HCT116 (cell line): ENCODE measurements at regions not wholly inside any gene's neighbourhood (a gene's known extent, or its start where the extent isn't known, plus 50 kb on each side); places are given as distances from the start of the nearest gene placed in this dataset.

Source experiments
- ATAC-seq: fragments of 200-7000 bp; cut with Tn5 transposase; 2 replicates; pipeline ENCODE4 v1.9.1; 2020; ENCODE audit warnings: mild to moderate bottlenecking, moderate library complexity
- BruUV-seq: library from RNA; stranded (reverse); fragments of 400-500 nt; replicated peaks from 2 replicates; lab custom pipeline; 2021; lab: Mats Ljungman, UMichigan
- CTCF ChIA-PET: fragments of 300-600 bp; sonication (Branson Sonifier 250); formaldehyde crosslinking; loops from one replicate; lab custom pipeline; 2021; ENCODE audit warnings: antibody characterized with exemption; lab: Charles Lee
- POLR2A ChIA-PET: fragments of 300-600, 350-600 bp; sonication (Branson Sonifier 250); formaldehyde crosslinking; loops from one replicate; lab custom pipeline; 2021; ENCODE audit warnings: antibody characterized with exemption; lab: Charles Lee
- RAD21 ChIA-PET, 2 experiments: fragments of 300-600 bp; sonication (Branson Sonifier 250); formaldehyde crosslinking; loops; one replicate each; lab custom pipeline; 2023; ENCODE audit warnings: low total read pairs in 2 of 2; ENCODE audit not compliant: uncharacterized antibody in 2 of 2, unreplicated experiment in 2 of 2, low non-redundant PET in 1 of 2; lab: Charles Lee
- DNase-seq: peaks from one replicate; pipeline ENCODE4 v3.0.0-alpha.2; 2010; ENCODE audit warnings: low read depth, low spot score
- H2AFZ ChIP-seq: fragments of 200-600 bp; shearing (Covaris generic), sonication (generic); 2 replicates; pipeline ENCODE4 v1.6.1; 2017; ENCODE audit warnings: low read depth, mixed run types, mixed read lengths, antibody characterized with exemption, low read length; ENCODE audit not compliant: poor library complexity, severe bottlenecking
- H3K27ac ChIP-seq: 2 replicates; pipeline ENCODE4 v1.5.1; 2012; ENCODE audit warnings: low read depth, low read length
- H3K27me3 ChIP-seq: fragments of 200-600 bp; sonication (generic); 2 replicates; pipeline ENCODE4 v1.6.1; 2016; ENCODE audit warnings: mixed run types, low read length, mixed read lengths; ENCODE audit not compliant: insufficient read depth
- H3K36me3 ChIP-seq, 2 experiments: fragments of 200-500 bp in 1 of 2; fragments of 200-600 bp in 1 of 2; sonication (Bioruptor generic) in 1 of 2; sonication (generic) in 1 of 2; 2 replicates each; pipeline versions ENCODE4 v1.5.1 to v1.6.1; 2014 to 2016; ENCODE audit warnings: low read length in 2 of 2, inconsistent platforms in 1 of 2, mixed read lengths in 1 of 2, mixed run types in 1 of 2; ENCODE audit not compliant: insufficient read depth in 2 of 2, control insufficient read depth in 1 of 2
- H3K4me1 ChIP-seq, 2 experiments: fragments of 200-600 bp in 1 of 2; sonication (generic) in 1 of 2; 2 replicates each; pipeline versions ENCODE4 v1.5.1 to v1.6.1; 2012 to 2017; ENCODE audit warnings: low read length in 2 of 2, inconsistent platforms in 1 of 2, mild to moderate bottlenecking in 1 of 2, mixed read lengths in 1 of 2, mixed run types in 1 of 2, moderate library complexity in 1 of 2; ENCODE audit not compliant: insufficient read depth in 2 of 2, control insufficient read depth in 1 of 2
- H3K4me2 ChIP-seq: fragments of 200-600 bp; sonication (generic); 2 replicates; pipeline ENCODE4 v1.6.1; 2017; ENCODE audit warnings: mixed run types, low read length, mixed read lengths
- H3K4me3 ChIP-seq, 2 experiments: fragments of 200-600 bp in 1 of 2; sonication (generic) in 1 of 2; replicated peaks in 1 of 2; 2 replicates each; pipeline ENCODE4 v1.5.1; 2011 to 2016; ENCODE audit warnings: low read length in 2 of 2, control low read depth in 1 of 2, low read depth in 1 of 2, mild to moderate bottlenecking in 1 of 2, mixed read lengths in 1 of 2, mixed run types in 1 of 2
- H3K79me2 ChIP-seq: fragments of 200-600 bp; sonication (generic); 2 replicates; pipeline ENCODE4 v1.6.1; 2017; ENCODE audit warnings: mild to moderate bottlenecking, mixed run types, low read length, moderate library complexity, mixed read lengths; ENCODE audit not compliant: insufficient read depth
- H3K9ac ChIP-seq: fragments of 200-600 bp; sonication (generic); 2 replicates; pipeline ENCODE4 v1.6.1; 2016; ENCODE audit warnings: low read length, mixed read lengths
- H3K9me2 ChIP-seq: fragments of 200-600 bp; sonication (generic), shearing (Covaris generic); 2 replicates; pipeline ENCODE4 v1.6.1; 2017; ENCODE audit warnings: mixed run types, mild to moderate bottlenecking, moderate library complexity; ENCODE audit not compliant: insufficient read depth
- H3K9me3 ChIP-seq, 2 experiments: fragments of 200-500 bp in 1 of 2; fragments of 200-600 bp in 1 of 2; sonication (Bioruptor generic) in 1 of 2; sonication (generic) in 1 of 2; 2 replicates each; pipeline ENCODE4 v1.6.1; 2014 to 2017; ENCODE audit warnings: low read length in 2 of 2, mixed read lengths in 2 of 2, inconsistent platforms in 1 of 2, low read depth in 1 of 2, mild to moderate bottlenecking in 1 of 2, mixed run types in 1 of 2, moderate library complexity in 1 of 2; ENCODE audit not compliant: control insufficient read depth in 1 of 2, insufficient read depth in 1 of 2
- H4K20me1 ChIP-seq: fragments of 200-600 bp; sonication (generic), shearing (Covaris generic); 2 replicates; pipeline ENCODE4 v1.6.1; 2017; ENCODE audit warnings: mixed run types, mild to moderate bottlenecking, moderate library complexity; ENCODE audit not compliant: insufficient read depth
- CBX3 ChIP-seq: IDR thresholded peaks from 2 replicates; pipeline ENCODE4 v1.6.1; 2012; ENCODE audit warnings: low read depth
- EGR1 ChIP-seq: IDR thresholded peaks from 2 replicates; pipeline ENCODE4 v1.6.1; 2012; ENCODE audit warnings: low read depth
- ELF1 ChIP-seq: IDR thresholded peaks from 2 replicates; pipeline ENCODE4 v1.6.1; 2012; ENCODE audit warnings: low read depth, borderline replicate concordance
- EZH2 ChIP-seq: fragments of 200-600 bp; sonication (generic); IDR thresholded peaks from 2 replicates; pipeline ENCODE4 v1.6.1; 2017; ENCODE audit warnings: antibody characterized with exemption, mixed run types
- EZH2phosphoT487 ChIP-seq: fragments of 200-600 bp; IDR thresholded peaks from 2 replicates; pipeline ENCODE4 v1.6.1; 2018; ENCODE audit warnings: antibody characterized with exemption, borderline replicate concordance
- FOSL1 ChIP-seq: IDR thresholded peaks from 2 replicates; pipeline ENCODE4 v1.6.1; 2012; ENCODE audit warnings: low read depth
- JUND ChIP-seq: IDR thresholded peaks from 2 replicates; pipeline ENCODE4 v1.6.1; 2012
- POLR2A ChIP-seq: IDR thresholded peaks from 2 replicates; pipeline ENCODE4 v1.7.0; 2011; ENCODE audit warnings: borderline replicate concordance; ENCODE audit not compliant: insufficient read depth, insufficient read length; ENCODE audit errors: extremely low read depth
- POLR2AphosphoS5 ChIP-seq: IDR thresholded peaks from 2 replicates; pipeline ENCODE4 v1.6.1; 2011; ENCODE audit warnings: mild to moderate bottlenecking, low read depth, low read length, moderate library complexity
- RAD21 ChIP-seq: IDR thresholded peaks from 2 replicates; pipeline ENCODE4 v1.6.1; 2012; ENCODE audit warnings: low read depth, mild to moderate bottlenecking
- SP1 ChIP-seq: IDR thresholded peaks from 2 replicates; pipeline ENCODE4 v1.6.1; 2012; ENCODE audit warnings: low read depth
- SRF ChIP-seq: IDR thresholded peaks from 2 replicates; pipeline ENCODE4 v1.6.1; 2012; ENCODE audit warnings: low read depth
- TCF7L2 ChIP-seq: IDR thresholded peaks from 2 replicates; pipeline ENCODE4 v1.7.0; 2011; ENCODE audit warnings: borderline replicate concordance, inconsistent platforms; ENCODE audit not compliant: insufficient read depth, insufficient read length; ENCODE audit errors: extremely low read depth
- ZFX ChIP-seq: fragments of 450-650 bp; IDR thresholded peaks from 2 replicates; pipeline ENCODE4 v1.6.1; 2017
- intact Hi-C: fragments of 100-400 bp; cut with micrococcal nuclease; formaldehyde crosslinking; loops from 2 replicates; pipeline ENCODE4 v1.10.0; 2022
- TF ChIP-seq, protein P1 (sequence below): IDR thresholded peaks from 2 replicates; pipeline ENCODE4 v1.6.1; 2012; ENCODE audit warnings: low read depth
- TF ChIP-seq, protein P2 (sequence below), 3 experiments: fragments of 200-600 bp in 1 of 3; sonication (generic) in 1 of 3; IDR thresholded peaks in 2 of 3; conservative IDR thresholded peaks in 1 of 3; 2 replicates each; pipeline ENCODE4 v1.5.1; 2012 to 2017; ENCODE audit warnings: low read depth in 2 of 3, low read length in 2 of 3, antibody characterized with exemption in 1 of 3, borderline replicate concordance in 1 of 3, control low read depth in 1 of 3, mild to moderate bottlenecking in 1 of 3, mixed read lengths in 1 of 3, mixed run types in 1 of 3, moderate library complexity in 1 of 3; ENCODE audit not compliant: insufficient read depth in 1 of 3
- TF ChIP-seq, protein P3 (sequence below): IDR thresholded peaks from 2 replicates; pipeline ENCODE4 v1.6.1; 2012

DNA sequence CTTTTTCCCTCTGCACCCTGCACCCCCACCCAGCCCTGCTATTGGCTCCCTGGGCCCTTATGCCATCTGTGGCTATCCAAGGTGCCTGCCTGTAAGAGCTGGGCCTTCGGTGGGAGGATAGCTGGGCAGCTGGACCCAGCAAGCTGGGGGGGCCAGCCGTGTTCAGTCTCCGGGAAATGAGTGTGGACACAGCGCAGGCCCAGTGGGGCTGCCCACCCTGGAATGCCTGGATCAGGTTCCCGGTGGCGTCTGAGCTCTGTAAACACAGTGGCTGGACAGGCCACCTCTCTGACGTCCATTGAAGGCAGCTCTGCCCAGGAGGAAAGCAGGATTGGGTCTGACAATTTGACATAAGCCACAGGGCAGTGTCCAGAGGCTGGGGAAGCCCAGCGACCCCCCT, 127.8 kb downstream of the FOXD2 start:
- no peaks in the 10 kb centered on the region for H4K20me1 ChIP-seq
- intact Hi-C loops = no loop called here
- H3K9me3 ChIP-seq = no peaks in the 10 kb centered on the region
- no peaks in the 10 kb centered on the region for H3K79me2 ChIP-seq
- no peak overlapping the region for H3K27ac ChIP-seq
- ChIA-PET RAD21 (no interaction called here), POLR2A (no interaction called here), CTCF (interaction anchor here (1.3 kb wide), 1 partner anchor 128 kb away, joined by 7 read pairs; the partner anchor contains the start of gene FOXD2)
- no peak for DNase-seq
- H3K9me2 ChIP-seq = no peaks in the 10 kb centered on the region
- no peaks in the 10 kb centered on the region; the same call in 1 of the 2 replicates for H3K27me3 ChIP-seq
- H3K36me3 ChIP-seq = no peaks in the 10 kb centered on the region
- no peak overlapping the region for H3K4me3 ChIP-seq
- no peak overlapping the region for H3K9ac ChIP-seq
- H3K4me1 ChIP-seq = peaks cover 11 to 32% of the 10 kb centered on the region in 2 experiments; a peak in 3 of 4 replicates
- no peak for ATAC-seq
- no peak for TF ChIP-seq EZH2phosphoT487
- no peak for TF ChIP-seq ELF1
- TF ChIP-seq RAD21 = no peak
- TF ChIP-seq JUND = no peak
- no peak for TF ChIP-seq POLR2AphosphoS5
- TF ChIP-seq EZH2 = no peak
- TF ChIP-seq FOSL1 = no peak
- no peak for TF ChIP-seq SRF
- TF ChIP-seq, protein P1, sequence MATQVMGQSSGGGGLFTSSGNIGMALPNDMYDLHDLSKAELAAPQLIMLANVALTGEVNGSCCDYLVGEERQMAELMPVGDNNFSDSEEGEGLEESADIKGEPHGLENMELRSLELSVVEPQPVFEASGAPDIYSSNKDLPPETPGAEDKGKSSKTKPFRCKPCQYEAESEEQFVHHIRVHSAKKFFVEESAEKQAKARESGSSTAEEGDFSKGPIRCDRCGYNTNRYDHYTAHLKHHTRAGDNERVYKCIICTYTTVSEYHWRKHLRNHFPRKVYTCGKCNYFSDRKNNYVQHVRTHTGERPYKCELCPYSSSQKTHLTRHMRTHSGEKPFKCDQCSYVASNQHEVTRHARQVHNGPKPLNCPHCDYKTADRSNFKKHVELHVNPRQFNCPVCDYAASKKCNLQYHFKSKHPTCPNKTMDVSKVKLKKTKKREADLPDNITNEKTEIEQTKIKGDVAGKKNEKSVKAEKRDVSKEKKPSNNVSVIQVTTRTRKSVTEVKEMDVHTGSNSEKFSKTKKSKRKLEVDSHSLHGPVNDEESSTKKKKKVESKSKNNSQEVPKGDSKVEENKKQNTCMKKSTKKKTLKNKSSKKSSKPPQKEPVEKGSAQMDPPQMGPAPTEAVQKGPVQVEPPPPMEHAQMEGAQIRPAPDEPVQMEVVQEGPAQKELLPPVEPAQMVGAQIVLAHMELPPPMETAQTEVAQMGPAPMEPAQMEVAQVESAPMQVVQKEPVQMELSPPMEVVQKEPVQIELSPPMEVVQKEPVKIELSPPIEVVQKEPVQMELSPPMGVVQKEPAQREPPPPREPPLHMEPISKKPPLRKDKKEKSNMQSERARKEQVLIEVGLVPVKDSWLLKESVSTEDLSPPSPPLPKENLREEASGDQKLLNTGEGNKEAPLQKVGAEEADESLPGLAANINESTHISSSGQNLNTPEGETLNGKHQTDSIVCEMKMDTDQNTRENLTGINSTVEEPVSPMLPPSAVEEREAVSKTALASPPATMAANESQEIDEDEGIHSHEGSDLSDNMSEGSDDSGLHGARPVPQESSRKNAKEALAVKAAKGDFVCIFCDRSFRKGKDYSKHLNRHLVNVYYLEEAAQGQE = no peak
- TF ChIP-seq TCF7L2 = no peak
- TF ChIP-seq EGR1 = no peak
- TF ChIP-seq, protein P2, sequence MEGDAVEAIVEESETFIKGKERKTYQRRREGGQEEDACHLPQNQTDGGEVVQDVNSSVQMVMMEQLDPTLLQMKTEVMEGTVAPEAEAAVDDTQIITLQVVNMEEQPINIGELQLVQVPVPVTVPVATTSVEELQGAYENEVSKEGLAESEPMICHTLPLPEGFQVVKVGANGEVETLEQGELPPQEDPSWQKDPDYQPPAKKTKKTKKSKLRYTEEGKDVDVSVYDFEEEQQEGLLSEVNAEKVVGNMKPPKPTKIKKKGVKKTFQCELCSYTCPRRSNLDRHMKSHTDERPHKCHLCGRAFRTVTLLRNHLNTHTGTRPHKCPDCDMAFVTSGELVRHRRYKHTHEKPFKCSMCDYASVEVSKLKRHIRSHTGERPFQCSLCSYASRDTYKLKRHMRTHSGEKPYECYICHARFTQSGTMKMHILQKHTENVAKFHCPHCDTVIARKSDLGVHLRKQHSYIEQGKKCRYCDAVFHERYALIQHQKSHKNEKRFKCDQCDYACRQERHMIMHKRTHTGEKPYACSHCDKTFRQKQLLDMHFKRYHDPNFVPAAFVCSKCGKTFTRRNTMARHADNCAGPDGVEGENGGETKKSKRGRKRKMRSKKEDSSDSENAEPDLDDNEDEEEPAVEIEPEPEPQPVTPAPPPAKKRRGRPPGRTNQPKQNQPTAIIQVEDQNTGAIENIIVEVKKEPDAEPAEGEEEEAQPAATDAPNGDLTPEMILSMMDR (IDR thresholded peaks at IDR 0.05 in 2 of 3, conservative IDR thresholded peaks at IDR 0.05 in 1 of 3; ENCODE audit: borderline replicate concordance in 1 of 3, insufficient read depth in 1 of 3, low read depth in 2 of 3, low read length in 2 of 3) = no peak
- TF ChIP-seq POLR2A = no peak
- TF ChIP-seq ZFX = no peak
- TF ChIP-seq, protein P3, sequence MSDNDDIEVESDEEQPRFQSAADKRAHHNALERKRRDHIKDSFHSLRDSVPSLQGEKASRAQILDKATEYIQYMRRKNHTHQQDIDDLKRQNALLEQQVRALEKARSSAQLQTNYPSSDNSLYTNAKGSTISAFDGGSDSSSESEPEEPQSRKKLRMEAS = no peak
- no peak for TF ChIP-seq SP1
- no peak for TF ChIP-seq CBX3
- no peak overlapping the region for H2AFZ ChIP-seq
- H3K4me2 ChIP-seq = no peak overlapping the region
- BruUV-seq = no TSS peak
